ENCODE measurements at regions not wholly inside any gene's neighbourhood (a gene's known extent, or its start where the extent isn't known, plus 50 kb on each side); places are given as distances from the start of the nearest gene placed in this dataset.
A peak's percentile ranks its signal among the peaks of the same experiment; 100 is the strongest.

- peak in 1 of 2 donors; percentile 80 for DNase-seq
Measured at GRCh38 chr9:105065098-105066088, 137.4 kb upstream of the ABCA1 start.

GRCh38 chr9:105066275-105066865 is 138.4 kb upstream of the ABCA1 start:
- peak; percentile 92 for DNase-seq

- no peak for DNase-seq
Measured at GRCh38 chr9:105067895-105068580, 140.1 kb upstream of the ABCA1 start.

- no peak for DNase-seq
Measured at GRCh38 chr9:105069285-105069684, 141.3 kb upstream of the ABCA1 start.

GRCh38 chr9:105069696-105070095 is 141.7 kb upstream of the ABCA1 start:
- no peak for DNase-seq

- DNase-seq = no peak
Measured at GRCh38 chr9:105070176-105070575, 142.2 kb upstream of the ABCA1 start.

GRCh38 chr9:105072476-105072875 is 144.5 kb upstream of the ABCA1 start:
- no peak for DNase-seq

GRCh38 chr9:105073147-105073546 is 145.2 kb upstream of the ABCA1 start:
- no peak for DNase-seq

GRCh38 chr9:105074491-105074890 is 146.5 kb upstream of the ABCA1 start:
- no peak for DNase-seq

- no peak for DNase-seq
Measured at GRCh38 chr9:105076729-105077128, 148.8 kb upstream of the ABCA1 start.

GRCh38 chr9:105079457-105079856 is 151.5 kb upstream of the ABCA1 start:
- no peak for DNase-seq

GRCh38 chr9:105082843-105083242 is 154.9 kb upstream of the ABCA1 start:
- DNase-seq = no peak

GRCh38 chr9:105083256-105083655 is 155.3 kb upstream of the ABCA1 start:
- no peak for DNase-seq

- DNase-seq = no peak
Measured at GRCh38 chr9:105087910-105088898, 156.2 kb upstream of the SLC44A1 start.

GRCh38 chr9:105089874-105090273 is 154.6 kb upstream of the SLC44A1 start:
- no peak for DNase-seq

GRCh38 chr9:105091004-105091640 is 153.3 kb upstream of the SLC44A1 start:
- no peak for DNase-seq

- DNase-seq = no peak
Measured at GRCh38 chr9:105093685-105094084, 150.8 kb upstream of the SLC44A1 start.

- DNase-seq = no peak
Measured at GRCh38 chr9:105098370-105098769, 146.1 kb upstream of the SLC44A1 start.

GRCh38 chr9:105103776-105104175 is 140.7 kb upstream of the SLC44A1 start:
- no peak for DNase-seq

GRCh38 chr9:105114318-105114717 is 130.1 kb upstream of the SLC44A1 start:
- no peak for DNase-seq

GRCh38 chr9:105114964-105115728 is 129.3 kb upstream of the SLC44A1 start:
- DNase-seq = peak; percentile 91
